ENCODE measurements at regions not wholly inside any gene's neighbourhood (a gene's known extent, or its start where the extent isn't known, plus 50 kb on each side); places are given as distances from the start of the nearest gene placed in this dataset.

- Histone ChIP-seq H3K27me3 (ENCODE audit: insufficient read depth, low read length, poor library complexity) (no peaks in the 10 kb centered on the region), H3K27ac (ENCODE audit: low read length) (no peak overlapping the region), H3K4me3 (ENCODE audit: low read depth in 1 of 2, low read length in 2 of 2) (no peak overlapping the region), H3K4me2 (ENCODE audit: insufficient read depth, low read length) (no peak overlapping the region), H3K9me3 (ENCODE audit: insufficient read depth, low read length, severe bottlenecking) (no peaks in the 10 kb centered on the region), H3K36me3 (ENCODE audit: insufficient read depth, low read length) (no peaks in the 10 kb centered on the region), H4K20me1 (ENCODE audit: insufficient read depth, low read length) (no peaks in the 10 kb centered on the region), H3K4me1 (ENCODE audit: insufficient read depth, low read length) (no peaks in the 10 kb centered on the region), H3K9ac (ENCODE audit: low read depth, low read length) (no peak overlapping the region), H3K79me2 (ENCODE audit: insufficient read depth, low read length) (no peaks in the 10 kb centered on the region), H2AFZ (ENCODE audit: low read depth, low read length) (no peak overlapping the region)
- DNase-seq (no peak), ATAC-seq (ENCODE audit: insufficient read depth, low read depth) (no peak)
- TF ChIP-seq EZH2 (IDR thresholded peaks at IDR 0.05; ENCODE audit: borderline replicate concordance, low read depth, low read length, severe bottlenecking) (no peak), CTCF (IDR thresholded peaks at IDR 0.05; ENCODE audit: borderline replicate concordance, extremely low read depth, low read length, poor library complexity, severe bottlenecking) (no peak)
Measured at GRCh38 chr11:122172352-122173073, 56.5 kb upstream of the BLID start.

- H3K4me3 ChIP-seq (ENCODE audit: low read depth in 1 of 2, low read length in 2 of 2) = no peak overlapping the region
- no peaks in the 10 kb centered on the region for H3K4me1 ChIP-seq (ENCODE audit: insufficient read depth, low read length)
- no peaks in the 10 kb centered on the region for H3K9me3 ChIP-seq (ENCODE audit: insufficient read depth, low read length, severe bottlenecking)
- H4K20me1 ChIP-seq (ENCODE audit: insufficient read depth, low read length) = no peaks in the 10 kb centered on the region
- H3K27me3 ChIP-seq (ENCODE audit: insufficient read depth, low read length, poor library complexity) = no peaks in the 10 kb centered on the region
- H3K79me2 ChIP-seq (ENCODE audit: insufficient read depth, low read length) = no peaks in the 10 kb centered on the region
- no peak for ATAC-seq (ENCODE audit: insufficient read depth, low read depth)
- no peak for TF ChIP-seq CTCF (IDR thresholded peaks at IDR 0.05; ENCODE audit: borderline replicate concordance, extremely low read depth, low read length, poor library complexity, severe bottlenecking)
- TF ChIP-seq EZH2 (IDR thresholded peaks at IDR 0.05; ENCODE audit: borderline replicate concordance, low read depth, low read length, severe bottlenecking) = no peak
- H3K27ac ChIP-seq (ENCODE audit: low read length) = no peak overlapping the region
- no peak for DNase-seq
- no peak overlapping the region for H2AFZ ChIP-seq (ENCODE audit: low read depth, low read length)
- H3K4me2 ChIP-seq (ENCODE audit: insufficient read depth, low read length) = no peak overlapping the region
- no peak overlapping the region for H3K9ac ChIP-seq (ENCODE audit: low read depth, low read length)
- no peaks in the 10 kb centered on the region for H3K36me3 ChIP-seq (ENCODE audit: insufficient read depth, low read length)
Measured at GRCh38 chr11:122170815-122171475, 54.9 kb upstream of the BLID start.

GRCh38 chr11:122168218-122168617, 52.2 kb upstream of the BLID start:
- Histone ChIP-seq H3K4me3 (ENCODE audit: low read depth in 1 of 2, low read length in 2 of 2) (no peak overlapping the region), H3K9me3 (ENCODE audit: insufficient read depth, low read length, severe bottlenecking) (no peaks in the 10 kb centered on the region), H3K36me3 (ENCODE audit: insufficient read depth, low read length) (no peaks in the 10 kb centered on the region), H3K79me2 (ENCODE audit: insufficient read depth, low read length) (no peaks in the 10 kb centered on the region), H3K4me2 (ENCODE audit: insufficient read depth, low read length) (no peak overlapping the region), H3K9ac (ENCODE audit: low read depth, low read length) (no peak overlapping the region), H3K27ac (ENCODE audit: low read length) (no peak overlapping the region), H3K27me3 (ENCODE audit: insufficient read depth, low read length, poor library complexity) (peaks cover 6% of the 10 kb centered on the region), H4K20me1 (ENCODE audit: insufficient read depth, low read length) (no peaks in the 10 kb centered on the region), H2AFZ (ENCODE audit: low read depth, low read length) (no peak overlapping the region), H3K4me1 (ENCODE audit: insufficient read depth, low read length) (no peaks in the 10 kb centered on the region)
- no peak for ATAC-seq (ENCODE audit: insufficient read depth, low read depth)
- TF ChIP-seq CTCF (IDR thresholded peaks at IDR 0.05; ENCODE audit: borderline replicate concordance, extremely low read depth, low read length, poor library complexity, severe bottlenecking) = no peak
- no peak for TF ChIP-seq EZH2 (IDR thresholded peaks at IDR 0.05; ENCODE audit: borderline replicate concordance, low read depth, low read length, severe bottlenecking)
- DNase-seq = no peak
